Esophagus squamous epithelium (tissue), 4 donors: ENCODE measurements at regions not wholly inside any gene's neighbourhood (a gene's known extent, or its start where the extent isn't known, plus 50 kb on each side); places are given as distances from the start of the nearest gene placed in this dataset.

ENCODE experiments used
- POLR2A ChIP-seq, 4 donors: fragments of 450-650 bp; IDR thresholded peaks; one replicate each; pipeline ENCODE4 v1.6.1; 2017; ENCODE audit warnings: antibody characterized with exemption in 4 of 4, mild to moderate bottlenecking in 4 of 4, moderate library complexity in 3 of 4
- TF ChIP-seq, protein P1 (sequence below), 6 experiments: fragments of 450-650 bp in 4 of 6; fragments of 200-600 bp in 2 of 6; sonication (generic) in 2 of 6; IDR thresholded peaks; one replicate each; pipeline ENCODE4 v1.5.1; 2016 to 2019; ENCODE audit warnings: antibody characterized with exemption in 6 of 6, mild to moderate bottlenecking in 4 of 6, moderate library complexity in 4 of 6

DNA sequence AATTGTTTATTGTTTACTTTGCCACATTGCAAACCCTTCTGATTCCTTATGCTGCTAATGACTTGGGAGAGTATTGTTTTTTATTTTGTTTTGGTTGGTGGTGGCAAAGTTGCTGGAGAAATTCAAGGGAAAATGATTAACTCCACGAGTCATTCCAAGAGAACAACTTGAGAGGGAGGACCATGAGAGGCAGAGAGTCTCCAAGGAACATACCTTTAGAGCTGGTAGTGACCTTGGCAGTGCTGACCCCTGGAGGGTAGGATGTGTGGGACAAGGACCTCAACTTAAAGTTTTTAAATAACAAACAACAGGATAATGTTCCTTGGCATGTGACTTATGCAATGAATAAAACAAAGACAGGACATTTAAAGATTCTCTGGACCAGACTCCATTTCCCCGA lies 139.7 kb downstream of the LRRC70 start:
- no peak for TF ChIP-seq POLR2A (IDR thresholded peaks at IDR 0.05)
- TF ChIP-seq, protein P1, sequence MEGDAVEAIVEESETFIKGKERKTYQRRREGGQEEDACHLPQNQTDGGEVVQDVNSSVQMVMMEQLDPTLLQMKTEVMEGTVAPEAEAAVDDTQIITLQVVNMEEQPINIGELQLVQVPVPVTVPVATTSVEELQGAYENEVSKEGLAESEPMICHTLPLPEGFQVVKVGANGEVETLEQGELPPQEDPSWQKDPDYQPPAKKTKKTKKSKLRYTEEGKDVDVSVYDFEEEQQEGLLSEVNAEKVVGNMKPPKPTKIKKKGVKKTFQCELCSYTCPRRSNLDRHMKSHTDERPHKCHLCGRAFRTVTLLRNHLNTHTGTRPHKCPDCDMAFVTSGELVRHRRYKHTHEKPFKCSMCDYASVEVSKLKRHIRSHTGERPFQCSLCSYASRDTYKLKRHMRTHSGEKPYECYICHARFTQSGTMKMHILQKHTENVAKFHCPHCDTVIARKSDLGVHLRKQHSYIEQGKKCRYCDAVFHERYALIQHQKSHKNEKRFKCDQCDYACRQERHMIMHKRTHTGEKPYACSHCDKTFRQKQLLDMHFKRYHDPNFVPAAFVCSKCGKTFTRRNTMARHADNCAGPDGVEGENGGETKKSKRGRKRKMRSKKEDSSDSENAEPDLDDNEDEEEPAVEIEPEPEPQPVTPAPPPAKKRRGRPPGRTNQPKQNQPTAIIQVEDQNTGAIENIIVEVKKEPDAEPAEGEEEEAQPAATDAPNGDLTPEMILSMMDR (IDR thresholded peaks at IDR 0.05): no peak
